Prostate gland (tissue), 2 donors: ENCODE measurements at regions not wholly inside any gene's neighbourhood (a gene's known extent, or its start where the extent isn't known, plus 50 kb on each side); places are given as distances from the start of the nearest gene placed in this dataset.
"Not testable (repeated sequence)": the region's sequence is repeated elsewhere in the genome, so short reads cannot be mapped to it uniquely, and the experiment has no call there.

Experiments
- CTCF ChIP-seq, 4 experiments: fragments of 200-600 bp in 2 of 4; fragments of 450-650 bp in 2 of 4; sonication (generic) in 2 of 4; IDR thresholded peaks; 1 replicate in 3 of 4; 2 replicates in 1 of 4; pipeline ENCODE4 v1.5.1; 2016 to 2019; ENCODE audit warnings: antibody characterized with exemption in 4 of 4, mild to moderate bottlenecking in 2 of 4, moderate library complexity in 2 of 4
- POLR2A ChIP-seq: fragments of 450-650 bp; IDR thresholded peaks from one replicate; pipeline ENCODE4 v1.6.1; 2016; ENCODE audit warnings: antibody characterized with exemption, mild to moderate bottlenecking

DNA sequence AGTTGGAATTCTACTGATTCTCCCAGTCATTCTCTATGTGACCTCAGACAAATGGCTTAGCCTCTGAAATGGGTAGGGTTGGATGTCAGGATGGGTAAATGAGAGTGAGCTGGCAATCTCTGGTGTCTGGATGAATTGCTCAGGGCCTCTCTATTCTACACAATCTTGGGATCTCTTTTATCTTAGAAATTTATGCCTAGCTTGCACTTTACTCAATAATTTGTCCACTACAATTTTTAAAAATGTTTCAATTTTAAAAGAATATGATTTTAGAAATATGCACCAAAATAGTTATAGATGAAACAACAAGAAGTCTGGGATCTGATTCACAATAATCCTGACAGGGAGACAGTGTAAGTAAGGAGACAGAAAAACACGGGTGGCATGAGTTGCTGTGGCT is 134.1 kb downstream of the KLRB1 start:
- TF ChIP-seq CTCF (IDR thresholded peaks at IDR 0.05); POLR2A: not testable (repeated sequence)
